ENCODE measurements at regions not wholly inside any gene's neighbourhood (a gene's known extent, or its start where the extent isn't known, plus 50 kb on each side); places are given as distances from the start of the nearest gene placed in this dataset.

- H3K9me3 Mint-ChIP-seq: no peaks in the 10 kb centered on the region
- H3K27ac ChIP-seq (ENCODE audit: low read depth in 1 of 2, low read length in 2 of 2): no peak overlapping the region
- H3K4me1 Mint-ChIP-seq (ENCODE audit: low read depth): no peaks in the 10 kb centered on the region
- H3K4me1 ChIP-seq (ENCODE audit: insufficient read depth, low read length): no peaks in the 10 kb centered on the region
- H3K9me3 ChIP-seq (ENCODE audit: control insufficient read depth in 1 of 2, insufficient read depth in 1 of 2, low read length in 2 of 2): no peaks in the 10 kb centered on the region
- POLR2A ChIA-PET: no interaction called here
- no peak for DNase-seq
- no peak overlapping the region for H3K27ac Mint-ChIP-seq
- no peak overlapping the region for H3K4me3 ChIP-seq (ENCODE audit: low read length)
- intact Hi-C loops (cut with DNase I, micrococcal nuclease): no loop called here
- no peaks in the 10 kb centered on the region for H3K36me3 Mint-ChIP-seq (ENCODE audit: low read depth)
- no peak for ATAC-seq (ENCODE audit: poor library complexity)
- H3K36me3 ChIP-seq (ENCODE audit: insufficient read depth, low read length): no peaks in the 10 kb centered on the region
- H3K27me3 Mint-ChIP-seq: peaks cover 58% of the 10 kb centered on the region
- no peak for TF ChIP-seq CTCF (IDR thresholded peaks at IDR 0.05)
- CTCF ChIA-PET: no interaction called here
- peaks cover 0 to 5% of the 10 kb centered on the region in 2 experiments for H3K27me3 ChIP-seq (ENCODE audit: control insufficient read depth in 1 of 2, insufficient read depth in 2 of 2, low read length in 2 of 2)
- no peak overlapping the region for H3K4me3 Mint-ChIP-seq
These were observed 611.2 kb downstream of the KIF4B start for GRCh38 chr5:155624597-155625241.

- POLR2A ChIA-PET: no interaction called here
- Mint-ChIP-seq H3K4me1 (ENCODE audit: low read depth) (no peaks in the 10 kb centered on the region), H3K27me3 (peaks cover 52% of the 10 kb centered on the region), H3K27ac (no peak overlapping the region), H3K9me3 (no peaks in the 10 kb centered on the region), H3K36me3 (ENCODE audit: low read depth) (no peaks in the 10 kb centered on the region), H3K4me3 (no peak overlapping the region)
- Histone ChIP-seq H3K36me3 (ENCODE audit: insufficient read depth, low read length) (no peaks in the 10 kb centered on the region), H3K9me3 (ENCODE audit: control insufficient read depth in 1 of 2, insufficient read depth in 1 of 2, low read length in 2 of 2) (no peaks in the 10 kb centered on the region), H3K4me1 (ENCODE audit: insufficient read depth, low read length) (no peaks in the 10 kb centered on the region), H3K27ac (ENCODE audit: low read depth in 1 of 2, low read length in 2 of 2) (no peak overlapping the region), H3K4me3 (ENCODE audit: low read length) (no peak overlapping the region), H3K27me3 (ENCODE audit: control insufficient read depth in 1 of 2, insufficient read depth in 2 of 2, low read length in 2 of 2) (peaks cover 0 to 5% of the 10 kb centered on the region in 2 experiments)
- CTCF ChIA-PET: no interaction called here
- DNase-seq (no peak), ATAC-seq (ENCODE audit: poor library complexity) (no peak)
- TF ChIP-seq CTCF (IDR thresholded peaks at IDR 0.05): no peak
- intact Hi-C loops (cut with DNase I, micrococcal nuclease): no loop called here
These were observed 611.8 kb downstream of the KIF4B start for GRCh38 chr5:155625315-155625714.

- CTCF ChIA-PET: no interaction called here
These were observed 612.5 kb downstream of the KIF4B start for GRCh38 chr5:155625897-155626543.

More at GRCh38 chr5:155625897-155626543, 612.5 kb downstream of the KIF4B start:
- no peaks in the 10 kb centered on the region for H3K36me3 ChIP-seq (ENCODE audit: insufficient read depth, low read length)
- TF ChIP-seq CTCF (IDR thresholded peaks at IDR 0.05): no peak
- intact Hi-C loops (cut with DNase I, micrococcal nuclease): no loop called here
- DNase-seq (no peak), ATAC-seq (ENCODE audit: poor library complexity) (no peak)
- Mint-ChIP-seq H3K27me3 (peaks cover 46% of the 10 kb centered on the region), H3K9me3 (no peaks in the 10 kb centered on the region), H3K4me1 (ENCODE audit: low read depth) (no peaks in the 10 kb centered on the region), H3K4me3 (no peak overlapping the region), H3K27ac (no peak overlapping the region), H3K36me3 (ENCODE audit: low read depth) (no peaks in the 10 kb centered on the region)
- H3K9me3 ChIP-seq (ENCODE audit: control insufficient read depth in 1 of 2, insufficient read depth in 1 of 2, low read length in 2 of 2): no peaks in the 10 kb centered on the region
- H3K4me1 ChIP-seq (ENCODE audit: insufficient read depth, low read length): no peaks in the 10 kb centered on the region
- H3K27ac ChIP-seq (ENCODE audit: low read depth in 1 of 2, low read length in 2 of 2): no peak overlapping the region
- H3K4me3 ChIP-seq (ENCODE audit: low read length): no peak overlapping the region
- peaks cover 4 to 5% of the 10 kb centered on the region in 2 experiments for H3K27me3 ChIP-seq (ENCODE audit: control insufficient read depth in 1 of 2, insufficient read depth in 2 of 2, low read length in 2 of 2)
- POLR2A ChIA-PET: no interaction called here
